Natural killer cell treated with Interleukin-12 subunit alpha and Interleukin-12 subunit beta and Interleukin-15 and Interleukin-18, amount 100 ng/mL, for 72 hours (primary cell): ENCODE measurements at regions not wholly inside any gene's neighbourhood (a gene's known extent, or its start where the extent isn't known, plus 50 kb on each side); places are given as distances from the start of the nearest gene placed in this dataset.

ENCODE experiments used
- ATAC-seq, 2 donors: fragments of 150-1000 bp; cut with Tn5 transposase in 1 of 2; sonication (Bioruptor Pico), chemical (Tn5 transposase) in 1 of 2; 2 replicates each; pipeline ENCODE4 v1.10.0; 2021
- DNase-seq: peaks from one replicate; pipeline ENCODE4 v3.0.0; 2022; ENCODE audit warnings: low spot score
- H3K27ac Mint-ChIP-seq, 2 donors: 1 replicate in 1 of 2; 2 replicates in 1 of 2; pipeline ENCODE4 v1.8.0; 2022; ENCODE audit warnings: mixed read lengths in 2 of 2, mild to moderate bottlenecking in 1 of 2, moderate library complexity in 1 of 2
- H3K27me3 Mint-ChIP-seq, 2 donors: 1 replicate in 1 of 2; 2 replicates in 1 of 2; pipeline ENCODE4 v1.8.0; 2022; ENCODE audit warnings: mixed read lengths in 2 of 2
- H3K36me3 Mint-ChIP-seq: one replicate; pipeline ENCODE4 v1.8.0; 2022; ENCODE audit warnings: mixed read lengths
- H3K4me1 Mint-ChIP-seq, 2 donors: 1 replicate in 1 of 2; 2 replicates in 1 of 2; pipeline ENCODE4 v1.8.0; 2022; ENCODE audit warnings: low read depth in 2 of 2, mixed read lengths in 2 of 2, mild to moderate bottlenecking in 1 of 2
- H3K4me3 Mint-ChIP-seq: one replicate; pipeline ENCODE4 v1.8.0; 2022; ENCODE audit warnings: mixed read lengths
- H3K9me3 Mint-ChIP-seq: 2 replicates; pipeline ENCODE4 v1.8.0; 2022; ENCODE audit warnings: mixed read lengths

GRCh38 chr15:77844798-77845446 is 212.2 kb upstream of the LINGO1 start:
- Mint-ChIP-seq H3K4me1 (no peaks in the 10 kb centered on the region), H3K27ac (no peak overlapping the region), H3K27me3 (peaks cover 28 to 48% of the 10 kb centered on the region in 2 donors), H3K9me3 (no peaks in the 10 kb centered on the region), H3K4me3 (no peak overlapping the region), H3K36me3 (peaks cover under 1% of the 10 kb centered on the region)
- no peak for ATAC-seq
- peak; percentile 16 for DNase-seq

GRCh38 chr15:77843546-77843945 is 210.8 kb upstream of the LINGO1 start:
- Mint-ChIP-seq H3K36me3 (no peaks in the 10 kb centered on the region), H3K4me1 (no peaks in the 10 kb centered on the region), H3K27ac (no peak overlapping the region), H3K4me3 (no peak overlapping the region), H3K9me3 (no peaks in the 10 kb centered on the region), H3K27me3 (peaks cover 25 to 58% of the 10 kb centered on the region in 2 donors)
- ATAC-seq: no peak
- no peak for DNase-seq

- Mint-ChIP-seq H3K36me3 (no peaks in the 10 kb centered on the region), H3K4me1 (no peaks in the 10 kb centered on the region), H3K9me3 (no peaks in the 10 kb centered on the region), H3K27ac (no peak overlapping the region), H3K4me3 (no peak overlapping the region), H3K27me3 (peaks cover 14 to 39% of the 10 kb centered on the region in 2 donors)
- peak; percentile 62 for DNase-seq
- no peak for ATAC-seq
These were observed 208.5 kb upstream of the LINGO1 start for GRCh38 chr15:77840991-77841775.

GRCh38 chr15:77839970-77840905 is 207.5 kb upstream of the LINGO1 start:
- Mint-ChIP-seq H3K4me1 (no peaks in the 10 kb centered on the region), H3K27me3 (peaks cover 13 to 39% of the 10 kb centered on the region in 2 donors), H3K9me3 (no peaks in the 10 kb centered on the region), H3K27ac (no peak overlapping the region), H3K4me3 (no peak overlapping the region), H3K36me3 (no peaks in the 10 kb centered on the region)
- DNase-seq: peak; percentile 39
- ATAC-seq: no peak

GRCh38 chr15:77839456-77839855 is 206.7 kb upstream of the LINGO1 start:
- Mint-ChIP-seq H3K36me3 (no peaks in the 10 kb centered on the region), H3K4me1 (no peaks in the 10 kb centered on the region), H3K27ac (no peak overlapping the region), H3K4me3 (no peak overlapping the region), H3K27me3 (peaks cover 9 to 33% of the 10 kb centered on the region in 2 donors), H3K9me3 (no peaks in the 10 kb centered on the region)
- peak in 1 of 2 donors; percentile 8 for ATAC-seq
- peak; percentile 20 for DNase-seq

DNA sequence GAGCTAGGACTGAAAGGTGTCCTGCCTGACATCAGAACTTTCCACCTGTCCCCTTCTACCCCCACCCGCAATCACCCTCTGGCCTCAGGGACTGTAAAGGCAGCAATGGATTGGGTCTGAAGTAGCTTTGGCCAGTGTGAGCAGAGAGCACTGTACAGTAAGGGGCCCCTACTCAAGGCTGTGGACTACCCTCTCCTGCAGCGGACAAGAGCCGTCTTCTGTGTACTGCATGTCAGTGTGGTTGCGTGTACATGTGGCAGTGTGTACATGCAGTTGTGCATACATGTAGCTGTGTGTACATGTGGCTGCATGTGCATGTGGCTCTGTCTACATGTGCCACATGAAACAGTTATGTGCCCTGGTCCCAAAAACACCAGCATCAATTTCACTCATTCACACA is 205.9 kb upstream of the LINGO1 start:
- DNase-seq (peak; percentile 50), ATAC-seq (no peak)
- peaks cover 9 to 29% of the 10 kb centered on the region in 2 donors for H3K27me3 Mint-ChIP-seq
- H3K9me3 Mint-ChIP-seq: no peaks in the 10 kb centered on the region
- no peaks in the 10 kb centered on the region for H3K4me1 Mint-ChIP-seq
- H3K27ac Mint-ChIP-seq: no peak overlapping the region
- H3K36me3 Mint-ChIP-seq: no peaks in the 10 kb centered on the region
- no peak overlapping the region for H3K4me3 Mint-ChIP-seq

- Mint-ChIP-seq H3K9me3 (no peaks in the 10 kb centered on the region), H3K36me3 (no peaks in the 10 kb centered on the region), H3K4me1 (no peaks in the 10 kb centered on the region), H3K27ac (no peak overlapping the region), H3K4me3 (no peak overlapping the region), H3K27me3 (peaks cover 9 to 29% of the 10 kb centered on the region in 2 donors)
- DNase-seq: peak; percentile 49
- no peak for ATAC-seq
These were observed 205.3 kb upstream of the LINGO1 start for GRCh38 chr15:77838061-77838460.

- Mint-ChIP-seq H3K4me1 (no peaks in the 10 kb centered on the region), H3K9me3 (no peaks in the 10 kb centered on the region), H3K27ac (no peak overlapping the region), H3K4me3 (no peak overlapping the region), H3K36me3 (no peaks in the 10 kb centered on the region), H3K27me3 (peaks cover 9 to 29% of the 10 kb centered on the region in 2 donors)
- peak; percentile 2 for DNase-seq
- no peak for ATAC-seq
These were observed 204.9 kb upstream of the LINGO1 start for GRCh38 chr15:77837649-77838025.

- no peaks in the 10 kb centered on the region for H3K36me3 Mint-ChIP-seq
- no peak overlapping the region for H3K27ac Mint-ChIP-seq
- H3K4me3 Mint-ChIP-seq: no peak overlapping the region
- no peaks in the 10 kb centered on the region for H3K9me3 Mint-ChIP-seq
- ATAC-seq (no peak), DNase-seq (peak; percentile 38)
- H3K27me3 Mint-ChIP-seq: peaks cover 9 to 26% of the 10 kb centered on the region in 2 donors
- no peaks in the 10 kb centered on the region for H3K4me1 Mint-ChIP-seq
These were observed 204.4 kb upstream of the LINGO1 start for GRCh38 chr15:77836906-77837648.

DNA sequence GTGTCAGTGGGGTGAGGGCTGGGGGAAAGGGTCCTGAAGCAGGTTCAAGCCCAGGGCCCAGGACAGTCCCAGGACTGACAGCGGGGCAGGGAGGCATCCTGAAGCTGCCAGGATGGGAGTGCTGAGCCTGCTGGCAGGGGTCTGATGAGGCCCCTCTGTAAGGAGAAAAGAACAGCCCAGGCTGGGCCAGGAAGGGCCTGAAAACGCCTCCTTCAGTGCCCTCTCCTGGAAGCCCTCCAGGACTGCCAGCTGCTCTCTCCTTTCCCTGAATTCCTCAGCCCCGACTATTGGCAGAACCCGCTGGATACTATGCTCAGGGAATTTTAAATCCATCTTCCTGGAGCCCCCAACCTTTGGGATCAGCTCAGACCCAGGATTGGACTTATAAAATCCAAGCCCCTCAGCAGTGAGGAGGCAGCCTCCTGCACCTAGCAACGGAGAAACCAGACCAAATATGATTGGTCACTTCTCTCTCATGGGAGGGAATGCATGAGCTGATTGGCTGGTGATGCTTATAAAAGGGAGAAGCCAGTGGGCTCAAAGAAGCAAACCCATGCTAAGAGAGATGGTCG is 203.5 kb upstream of the LINGO1 start:
- Mint-ChIP-seq H3K4me1 (no peaks in the 10 kb centered on the region), H3K4me3 (no peak overlapping the region), H3K27ac (no peak overlapping the region), H3K27me3 (peaks cover 5 to 20% of the 10 kb centered on the region in 2 donors), H3K9me3 (no peaks in the 10 kb centered on the region), H3K36me3 (no peaks in the 10 kb centered on the region)
- ATAC-seq (no peak), DNase-seq (peak; percentile 29)

- DNase-seq: peak; percentile 25
- no peak overlapping the region for H3K4me3 Mint-ChIP-seq
- no peak for ATAC-seq
- peaks cover 3 to 6% of the 10 kb centered on the region in 2 donors for H3K27me3 Mint-ChIP-seq
- no peaks in the 10 kb centered on the region for H3K36me3 Mint-ChIP-seq
- H3K9me3 Mint-ChIP-seq: no peaks in the 10 kb centered on the region
- H3K27ac Mint-ChIP-seq: no peak overlapping the region
- H3K4me1 Mint-ChIP-seq: peaks cover 0 to 2% of the 10 kb centered on the region in 2 donors
These were observed 201.7 kb upstream of the LINGO1 start for GRCh38 chr15:77834276-77834990.

DNA sequence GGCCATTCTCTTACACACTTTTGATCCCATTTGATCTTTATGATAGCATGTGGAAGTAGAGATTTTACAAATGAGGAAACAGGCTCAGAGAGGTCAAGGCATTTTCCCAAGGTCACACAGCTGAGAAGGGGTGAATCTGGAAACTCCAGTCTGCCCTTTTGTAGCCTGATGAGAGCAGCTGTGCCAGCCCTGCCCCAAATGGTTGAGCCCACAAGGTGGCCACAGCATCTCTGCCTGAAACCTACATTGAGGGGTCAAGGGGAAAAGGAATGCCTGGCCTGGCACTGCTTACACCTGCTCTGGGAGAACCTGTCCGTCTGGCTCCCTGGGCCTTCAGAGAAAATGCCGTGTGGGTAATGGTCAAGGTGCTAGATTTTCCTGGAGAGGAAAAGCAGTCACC is 200.2 kb upstream of the LINGO1 start:
- H3K36me3 Mint-ChIP-seq: no peaks in the 10 kb centered on the region
- H3K4me3 Mint-ChIP-seq: no peak overlapping the region
- H3K4me1 Mint-ChIP-seq: peaks cover 0 to 2% of the 10 kb centered on the region in 2 donors
- peaks cover 0 to 3% of the 10 kb centered on the region in 2 donors for H3K27me3 Mint-ChIP-seq
- H3K9me3 Mint-ChIP-seq: no peaks in the 10 kb centered on the region
- ATAC-seq (no peak), DNase-seq (peak; percentile 32)
- H3K27ac Mint-ChIP-seq: no peak overlapping the region
